HG03442 (cell line): ENCODE measurements at regions not wholly inside any gene's neighbourhood (a gene's known extent, or its start where the extent isn't known, plus 50 kb on each side); places are given as distances from the start of the nearest gene placed in this dataset.
A peak's percentile ranks its signal among the peaks of the same experiment; 100 is the strongest.

ENCODE experiments used
- ATAC-seq: cut with Tn5 transposase; IDR thresholded peaks from one replicate; pipeline ENCODE4 v1.9.1; 2021; ENCODE audit warnings: mild to moderate bottlenecking, moderate library complexity; ENCODE audit not compliant: unreplicated experiment

GRCh38 chr21:24826822-24827221, 780.5 kb downstream of the MRPL39 start:
- ATAC-seq = peak; percentile 37

GRCh38 chr21:24825348-24825747, 781.9 kb downstream of the MRPL39 start:
- ATAC-seq = no peak

- no peak for ATAC-seq
These were observed 783.1 kb downstream of the MRPL39 start for GRCh38 chr21:24824209-24824608.

GRCh38 chr21:24823247-24823646, 784.0 kb downstream of the MRPL39 start:
- no peak for ATAC-seq

GRCh38 chr21:24785033-24785432, 822.2 kb downstream of the MRPL39 start:
- ATAC-seq = no peak

- ATAC-seq = no peak
These were observed 826.1 kb downstream of the MRPL39 start for GRCh38 chr21:24781146-24781545.

GRCh38 chr21:24759348-24760075, 847.8 kb downstream of the MRPL39 start:
- ATAC-seq = no peak

GRCh38 chr21:24738063-24738462, 869.2 kb downstream of the MRPL39 start:
- no peak for ATAC-seq

- ATAC-seq = no peak
These were observed 869.9 kb downstream of the MRPL39 start for GRCh38 chr21:24737296-24737850.

GRCh38 chr21:24730661-24731060, 876.6 kb downstream of the MRPL39 start:
- no peak for ATAC-seq

GRCh38 chr21:24729568-24729967, 877.7 kb downstream of the MRPL39 start:
- no peak for ATAC-seq

- no peak for ATAC-seq
These were observed 879.4 kb downstream of the MRPL39 start for GRCh38 chr21:24727803-24728440.

GRCh38 chr21:24716281-24716918, 890.9 kb downstream of the MRPL39 start:
- no peak for ATAC-seq

GRCh38 chr21:24714646-24715200, 892.6 kb downstream of the MRPL39 start:
- ATAC-seq = no peak

GRCh38 chr21:24705201-24705600, 902.1 kb downstream of the MRPL39 start:
- ATAC-seq = no peak

- ATAC-seq = no peak
These were observed 913.5 kb downstream of the MRPL39 start for GRCh38 chr21:24693779-24694178.

- no peak for ATAC-seq
These were observed 925.8 kb downstream of the MRPL39 start for GRCh38 chr21:24681456-24681855.

- ATAC-seq = no peak
These were observed 935.4 kb downstream of the MRPL39 start for GRCh38 chr21:24671901-24672300.

- ATAC-seq = no peak
These were observed 948.4 kb downstream of the MRPL39 start for GRCh38 chr21:24658926-24659325.

GRCh38 chr21:24658026-24658425, 949.3 kb downstream of the MRPL39 start:
- ATAC-seq = no peak

- ATAC-seq = no peak
These were observed 957.6 kb downstream of the MRPL39 start for GRCh38 chr21:24649691-24650090.
